Urothelium cell line (cell line): ENCODE measurements at regions not wholly inside any gene's neighbourhood (a gene's known extent, or its start where the extent isn't known, plus 50 kb on each side); places are given as distances from the start of the nearest gene placed in this dataset.
"Not testable (repeated sequence)": the region's sequence is repeated elsewhere in the genome, so short reads cannot be mapped to it uniquely, and the experiment has no call there.

Source experiments
- DNase-seq: peaks from one replicate; pipeline ENCODE4 v3.0.0; 2011; ENCODE audit warnings: low spot score, mixed read lengths
- FAIRE-seq: peaks from 2 replicates; lab custom pipeline; 2011; peaks lifted over from hg19 to GRCh38; lab: Jason Lieb, UNC

- FAIRE-seq (no peak), DNase-seq (no peak)
Measured at GRCh38 chrX:115357326-115358120, 68.0 kb downstream of the LUZP4 start.

- DNase-seq, FAIRE-seq: not testable (repeated sequence)
Measured at GRCh38 chrX:115359508-115359907, 70.0 kb downstream of the LUZP4 start.

GRCh38 chrX:115360220-115360781 lies 70.8 kb downstream of the LUZP4 start:
- no peak for FAIRE-seq
- no peak for DNase-seq

- FAIRE-seq: no peak
- peak; percentile 13 for DNase-seq
Measured at GRCh38 chrX:115362334-115363095, 73.0 kb downstream of the LUZP4 start.

GRCh38 chrX:115363372-115363771 lies 73.9 kb downstream of the LUZP4 start:
- DNase-seq: no peak
- FAIRE-seq: no peak

GRCh38 chrX:115363897-115364296 lies 74.4 kb downstream of the LUZP4 start:
- DNase-seq (no peak), FAIRE-seq (no peak)

- FAIRE-seq (no peak), DNase-seq (no peak)
Measured at GRCh38 chrX:115364670-115365069, 75.2 kb downstream of the LUZP4 start.

- DNase-seq (no peak), FAIRE-seq (no peak)
Measured at GRCh38 chrX:115366535-115366934, 77.0 kb downstream of the LUZP4 start.

GRCh38 chrX:115367455-115367854 lies 77.9 kb downstream of the LUZP4 start:
- DNase-seq: peak; percentile 12

GRCh38 chrX:115367951-115368350 lies 78.4 kb downstream of the LUZP4 start:
- FAIRE-seq (no peak), DNase-seq (peak; percentile 3)

More at GRCh38 chrX:115367455-115367854, 77.9 kb downstream of the LUZP4 start:
- FAIRE-seq: no peak

GRCh38 chrX:115368876-115369275 lies 79.4 kb downstream of the LUZP4 start:
- FAIRE-seq: no peak
- no peak for DNase-seq

GRCh38 chrX:115372152-115372551 lies 82.6 kb downstream of the LUZP4 start:
- FAIRE-seq (no peak), DNase-seq (no peak)

- DNase-seq: no peak
- FAIRE-seq: no peak
Measured at GRCh38 chrX:115373308-115373707, 83.8 kb downstream of the LUZP4 start.

GRCh38 chrX:115378471-115378870 lies 89.0 kb downstream of the LUZP4 start:
- DNase-seq (no peak), FAIRE-seq (no peak)

- FAIRE-seq (no peak), DNase-seq (no peak)
Measured at GRCh38 chrX:115387327-115387726, 97.8 kb downstream of the LUZP4 start.

- DNase-seq (no peak), FAIRE-seq (no peak)
Measured at GRCh38 chrX:115388879-115389278, 99.4 kb downstream of the LUZP4 start.

- DNase-seq (no peak), FAIRE-seq (no peak)
Measured at GRCh38 chrX:115390078-115390477, 100.6 kb downstream of the LUZP4 start.

- FAIRE-seq: no peak
- no peak for DNase-seq
Measured at GRCh38 chrX:115392031-115392430, 102.5 kb downstream of the LUZP4 start.

- DNase-seq (no peak), FAIRE-seq (no peak)
Measured at GRCh38 chrX:115392871-115393270, 103.4 kb downstream of the LUZP4 start.

- peak; percentile 3 for DNase-seq
- FAIRE-seq: no peak
Measured at GRCh38 chrX:115393271-115393670, 103.8 kb downstream of the LUZP4 start.

GRCh38 chrX:115394806-115395205 lies 105.3 kb downstream of the LUZP4 start:
- DNase-seq, FAIRE-seq: not testable (repeated sequence)

- FAIRE-seq (no peak), DNase-seq (no peak)
Measured at GRCh38 chrX:115399306-115399705, 109.8 kb downstream of the LUZP4 start.
